Neural progenitor cell (in vitro differentiated cells): ENCODE measurements at regions not wholly inside any gene's neighbourhood (a gene's known extent, or its start where the extent isn't known, plus 50 kb on each side); places are given as distances from the start of the nearest gene placed in this dataset.

Experiments
- CTCF ChIP-seq: fragments of 200-600 bp; sonication (generic); IDR thresholded peaks from 2 replicates; pipeline ENCODE4 v1.5.1; 2017; ENCODE audit warnings: antibody characterized with exemption, mild to moderate bottlenecking
- EZH2 ChIP-seq: fragments of 200-600 bp; sonication (generic); IDR thresholded peaks from 2 replicates; pipeline ENCODE4 v1.6.1; 2017; ENCODE audit warnings: antibody characterized with exemption, mild to moderate bottlenecking, moderate library complexity
- EZH2phosphoT487 ChIP-seq: fragments of 200-600 bp; sonication (generic); IDR thresholded peaks from 2 replicates; pipeline ENCODE4 v1.6.1; 2017; ENCODE audit warnings: antibody characterized with exemption

- TF ChIP-seq CTCF (no peak), EZH2phosphoT487 (no peak), EZH2 (no peak)
Observed at GRCh38 chr9:81814401-81814793, 113.8 kb upstream of the SPATA31D4 start.
